Kidney (tissue), 13 donors: ENCODE measurements at regions not wholly inside any gene's neighbourhood (a gene's known extent, or its start where the extent isn't known, plus 50 kb on each side); places are given as distances from the start of the nearest gene placed in this dataset.

Source experiments
- DNase-seq, 5 donors: peaks; one replicate each; pipeline ENCODE4 v3.0.0-alpha.2; 2013 to 2020
- FAIRE-seq: peaks from 2 replicates; lab custom pipeline; 2012; peaks lifted over from hg19 to GRCh38; lab: Jason Lieb, UNC
- H3K27ac ChIP-seq, 2 donors: one replicate each; pipeline ENCODE4 v1.7.0; 2013; ENCODE audit warnings: low read depth in 2 of 2, low read length in 2 of 2, inconsistent platforms in 1 of 2
- H3K27me3 ChIP-seq: one replicate; pipeline ENCODE4 v1.7.1; 2013; ENCODE audit warnings: low read length, inconsistent platforms; ENCODE audit not compliant: control insufficient read depth, insufficient read depth
- H3K36me3 ChIP-seq, 3 donors: one replicate each; pipeline versions ENCODE4 v1.7.0 to v1.7.1; 2013; ENCODE audit warnings: low read length in 3 of 3, control low read depth in 1 of 3, inconsistent platforms in 1 of 3; ENCODE audit not compliant: insufficient read depth in 3 of 3, control insufficient read depth in 2 of 3
- H3K4me1 ChIP-seq, 3 donors: one replicate each; pipeline versions ENCODE4 v1.7.0 to v1.7.1; 2013; ENCODE audit warnings: low read length in 3 of 3, inconsistent platforms in 1 of 3, low read depth in 1 of 3; ENCODE audit not compliant: control insufficient read depth in 2 of 3, insufficient read depth in 2 of 3
- H3K4me3 ChIP-seq, 3 donors: one replicate each; pipeline versions ENCODE4 v1.7.0 to v1.8.1; 2013; ENCODE audit warnings: low read length in 3 of 3, control low read depth in 1 of 3, inconsistent platforms in 1 of 3
- H3K9ac ChIP-seq, 3 donors: one replicate each; pipeline versions ENCODE4 v1.7.0 to v1.7.1; 2013; ENCODE audit warnings: low read length in 3 of 3, control low read depth in 1 of 3, inconsistent platforms in 1 of 3
- H3K9me3 ChIP-seq, 3 donors: one replicate each; pipeline versions ENCODE4 v1.7.0 to v1.7.1; 2013; ENCODE audit warnings: low read length in 3 of 3, control low read depth in 1 of 3, inconsistent platforms in 1 of 3; ENCODE audit not compliant: control insufficient read depth in 2 of 3, insufficient read depth in 1 of 3
- intact Hi-C: fragments of 100-400 bp; cut with DNase I; formaldehyde crosslinking; loops from one replicate; pipeline ENCODE4 v1.11.1; 2022
- TF ChIP-seq, protein P1 (sequence below): IDR thresholded peaks from 3 replicates; pipeline ENCODE4 v1.5.1; 2012; ENCODE audit warnings: mild to moderate bottlenecking, moderate library complexity, borderline replicate concordance; ENCODE audit not compliant: insufficient read depth; ENCODE audit errors: extremely low read depth
- donor health status: control.
- donor health status: control.
- donor health status: control.
- donor health status: control.
- donor health status: control.
- donor health status: DM: yes; HTN: yes; CAD: no.
- donor health status: Normal renal cell carcinoma (clear cell type).

DNA sequence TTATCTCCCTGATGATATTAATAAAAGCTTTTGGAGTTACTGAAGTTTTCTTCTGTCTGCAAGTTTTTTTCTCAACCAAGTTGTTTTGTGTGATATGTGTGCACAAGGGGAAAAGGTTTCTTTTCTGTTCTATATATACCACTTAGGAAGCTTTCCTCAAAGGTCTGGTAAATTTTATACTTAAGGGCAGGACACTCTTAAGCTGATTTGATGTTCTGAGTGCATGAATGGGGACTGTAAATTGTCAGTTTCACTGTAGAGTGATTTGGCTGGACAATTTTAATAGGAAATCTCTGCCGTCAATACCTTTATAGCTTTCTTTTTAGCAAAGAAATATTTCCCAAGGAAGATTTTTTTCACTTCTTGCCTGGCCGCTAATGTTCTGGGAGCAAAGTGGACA lies 354.7 kb downstream of the TGFB2 start:
- Histone ChIP-seq H3K36me3 (no peaks in the 10 kb centered on the region), H3K4me3 (no peak overlapping the region), H3K27ac (no peak overlapping the region), H3K9ac (no peak overlapping the region), H3K9me3 (no peaks in the 10 kb centered on the region), H3K27me3 (no peaks in the 10 kb centered on the region), H3K4me1 (no peaks in the 10 kb centered on the region)
- TF ChIP-seq, protein P1, sequence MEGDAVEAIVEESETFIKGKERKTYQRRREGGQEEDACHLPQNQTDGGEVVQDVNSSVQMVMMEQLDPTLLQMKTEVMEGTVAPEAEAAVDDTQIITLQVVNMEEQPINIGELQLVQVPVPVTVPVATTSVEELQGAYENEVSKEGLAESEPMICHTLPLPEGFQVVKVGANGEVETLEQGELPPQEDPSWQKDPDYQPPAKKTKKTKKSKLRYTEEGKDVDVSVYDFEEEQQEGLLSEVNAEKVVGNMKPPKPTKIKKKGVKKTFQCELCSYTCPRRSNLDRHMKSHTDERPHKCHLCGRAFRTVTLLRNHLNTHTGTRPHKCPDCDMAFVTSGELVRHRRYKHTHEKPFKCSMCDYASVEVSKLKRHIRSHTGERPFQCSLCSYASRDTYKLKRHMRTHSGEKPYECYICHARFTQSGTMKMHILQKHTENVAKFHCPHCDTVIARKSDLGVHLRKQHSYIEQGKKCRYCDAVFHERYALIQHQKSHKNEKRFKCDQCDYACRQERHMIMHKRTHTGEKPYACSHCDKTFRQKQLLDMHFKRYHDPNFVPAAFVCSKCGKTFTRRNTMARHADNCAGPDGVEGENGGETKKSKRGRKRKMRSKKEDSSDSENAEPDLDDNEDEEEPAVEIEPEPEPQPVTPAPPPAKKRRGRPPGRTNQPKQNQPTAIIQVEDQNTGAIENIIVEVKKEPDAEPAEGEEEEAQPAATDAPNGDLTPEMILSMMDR, result no peak
- intact Hi-C loops, result no loop called here
- FAIRE-seq (no peak), DNase-seq (no peak)

DNA sequence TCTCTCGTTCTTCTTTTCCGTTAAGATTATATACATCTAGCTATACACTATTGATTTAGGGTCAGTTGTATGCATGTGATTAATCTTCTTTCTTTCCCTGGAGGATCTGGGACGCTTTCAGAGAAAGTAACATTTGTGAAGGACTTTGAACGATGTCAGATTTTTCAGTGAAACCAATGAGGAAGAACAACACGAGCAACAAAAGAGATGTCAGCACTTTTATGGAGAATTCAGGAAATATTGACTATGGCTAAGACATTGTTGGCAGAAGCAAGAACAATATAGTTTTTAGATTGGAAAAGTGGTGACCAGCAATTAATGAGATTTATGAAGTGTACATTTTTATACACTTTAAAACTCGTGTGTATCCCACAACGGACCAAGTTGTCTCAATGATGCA lies 355.5 kb downstream of the TGFB2 start:
- TF ChIP-seq, protein P1, result no peak
- FAIRE-seq, result no peak
- intact Hi-C loops, result no loop called here

DNA sequence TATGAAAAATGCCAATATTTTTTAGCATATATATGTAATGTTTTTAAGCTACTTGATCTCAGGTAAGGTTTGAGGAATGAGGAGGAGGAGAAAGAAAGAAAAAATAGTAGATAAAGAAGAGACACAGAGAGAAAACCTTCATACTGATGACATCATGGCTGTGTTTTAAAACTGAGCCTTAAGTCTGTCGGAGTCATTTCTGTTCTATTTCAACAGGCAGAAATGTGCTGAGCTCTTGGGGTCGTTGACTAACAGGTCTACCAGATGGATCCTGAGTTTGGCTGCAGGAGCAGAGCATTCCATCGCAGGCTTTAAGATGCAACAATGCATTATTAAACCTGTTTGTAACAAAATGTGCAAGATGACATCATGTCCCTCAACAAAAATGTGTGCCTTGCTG lies 356.0 kb downstream of the TGFB2 start:
- H3K9me3 ChIP-seq, result no peaks in the 10 kb centered on the region
- intact Hi-C loops, result no loop called here
- H3K36me3 ChIP-seq, result no peaks in the 10 kb centered on the region
- no peak overlapping the region for H3K27ac ChIP-seq
- FAIRE-seq, result no peak
- H3K27me3 ChIP-seq, result no peaks in the 10 kb centered on the region
- no peaks in the 10 kb centered on the region for H3K4me1 ChIP-seq
- TF ChIP-seq, protein P1, result no peak
- no peak for DNase-seq
- no peak overlapping the region for H3K4me3 ChIP-seq
- no peak overlapping the region for H3K9ac ChIP-seq

More for the DNA sequence above, 355.5 kb downstream of the TGFB2 start:
- H3K9me3 ChIP-seq, result no peaks in the 10 kb centered on the region
- H3K4me3 ChIP-seq, result no peak overlapping the region
- H3K27me3 ChIP-seq, result no peaks in the 10 kb centered on the region
- no peak overlapping the region for H3K9ac ChIP-seq
- DNase-seq, result no peak
- no peaks in the 10 kb centered on the region for H3K4me1 ChIP-seq
- no peaks in the 10 kb centered on the region for H3K36me3 ChIP-seq
- H3K27ac ChIP-seq, result no peak overlapping the region

DNA sequence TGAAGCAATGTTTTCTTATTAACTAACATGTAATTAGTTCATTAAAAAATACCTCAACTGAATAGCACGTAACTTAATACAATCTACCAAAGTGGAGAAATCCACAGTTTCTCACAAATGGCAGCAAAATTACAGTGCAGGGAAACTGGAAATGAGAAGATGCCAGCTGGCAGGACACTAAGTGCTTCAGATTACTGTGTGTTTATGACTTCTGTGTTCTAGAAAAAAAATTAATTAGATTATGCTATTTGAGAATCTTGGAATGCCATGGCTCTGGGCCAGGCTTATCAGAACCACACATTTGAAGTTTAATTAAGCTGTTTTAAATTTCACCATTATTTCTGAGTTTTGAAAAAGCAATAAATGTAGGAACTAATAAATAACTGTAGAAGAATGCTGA lies 357.6 kb downstream of the TGFB2 start:
- Histone ChIP-seq H3K36me3 (no peaks in the 10 kb centered on the region), H3K27ac (no peak overlapping the region), H3K4me1 (no peaks in the 10 kb centered on the region), H3K4me3 (no peak overlapping the region), H3K9me3 (no peaks in the 10 kb centered on the region), H3K27me3 (no peaks in the 10 kb centered on the region), H3K9ac (no peak overlapping the region)
- TF ChIP-seq, protein P1, result no peak
- intact Hi-C loops, result no loop called here
- DNase-seq, result peak in 1 of 5 donors; percentile 11
- no peak for FAIRE-seq
